A673 (cell line): ENCODE measurements at regions not wholly inside any gene's neighbourhood (a gene's known extent, or its start where the extent isn't known, plus 50 kb on each side); places are given as distances from the start of the nearest gene placed in this dataset.

Experiments used
- CTCF ChIP-seq: fragments of 300-800, 200-600 bp; sonication (generic); conservative IDR thresholded peaks from 2 replicates; pipeline ENCODE4 v1.5.1; 2017; ENCODE audit warnings: low read depth, mild to moderate bottlenecking, antibody characterized with exemption, low read length, moderate library complexity, mixed read lengths
- EZH2 ChIP-seq: fragments of 200-600 bp; sonication (generic); IDR thresholded peaks from 2 replicates; pipeline ENCODE4 v1.6.1; 2017; ENCODE audit warnings: borderline replicate concordance, low read depth, mild to moderate bottlenecking, mixed read lengths, antibody characterized with exemption, low read length; ENCODE audit not compliant: poor library complexity, severe bottlenecking

GRCh38 chr6:155708100-155708499, 252.5 kb upstream of the NOX3 start:
- TF ChIP-seq CTCF: no peak
- no peak for TF ChIP-seq EZH2
